Ascending aorta (tissue), 2 donors: ENCODE measurements at regions not wholly inside any gene's neighbourhood (a gene's known extent, or its start where the extent isn't known, plus 50 kb on each side); places are given as distances from the start of the nearest gene placed in this dataset.

Experiments used
- DNase-seq, 2 donors: peaks; one replicate each; pipeline ENCODE4 v3.0.0-alpha.2; 2019; ENCODE audit warnings: low spot score in 2 of 2
- H3K27ac ChIP-seq, 2 donors: fragments of 200-600 bp; sonication (generic); one replicate each; pipeline ENCODE4 v1.5.1; 2016 to 2017; ENCODE audit warnings: mild to moderate bottlenecking in 1 of 2
- H3K27me3 ChIP-seq: fragments of 200-600 bp; sonication (generic); one replicate; pipeline ENCODE4 v1.5.1; 2017
- H3K36me3 ChIP-seq, 2 donors: fragments of 200-600 bp; sonication (generic); one replicate each; pipeline ENCODE4 v1.5.1; 2016
- H3K4me1 ChIP-seq, 2 donors: fragments of 200-600 bp; sonication (generic); one replicate each; pipeline ENCODE4 v1.5.1; 2016 to 2017; ENCODE audit warnings: mild to moderate bottlenecking in 1 of 2
- H3K4me3 ChIP-seq, 2 donors: fragments of 200-600 bp; sonication (generic); one replicate each; pipeline ENCODE4 v1.5.1; 2016 to 2017; ENCODE audit warnings: mild to moderate bottlenecking in 1 of 2
- H3K9me3 ChIP-seq, 2 donors: fragments of 200-600 bp; sonication (generic); one replicate each; pipeline ENCODE4 v1.5.1; 2016
- intact Hi-C: fragments of 100-400 bp; cut with DNase I; formaldehyde crosslinking; loops from one replicate; pipeline ENCODE4 v1.15.1; 2023
- TF ChIP-seq, protein P1 (sequence below), 3 experiments: fragments of 200-600 bp in 2 of 3; fragments of 450-650 bp in 1 of 3; sonication (generic) in 2 of 3; IDR thresholded peaks; one replicate each; pipeline ENCODE4 v1.5.1; 2016 to 2019; ENCODE audit warnings: antibody characterized with exemption in 3 of 3, mild to moderate bottlenecking in 1 of 3, moderate library complexity in 1 of 3

DNA sequence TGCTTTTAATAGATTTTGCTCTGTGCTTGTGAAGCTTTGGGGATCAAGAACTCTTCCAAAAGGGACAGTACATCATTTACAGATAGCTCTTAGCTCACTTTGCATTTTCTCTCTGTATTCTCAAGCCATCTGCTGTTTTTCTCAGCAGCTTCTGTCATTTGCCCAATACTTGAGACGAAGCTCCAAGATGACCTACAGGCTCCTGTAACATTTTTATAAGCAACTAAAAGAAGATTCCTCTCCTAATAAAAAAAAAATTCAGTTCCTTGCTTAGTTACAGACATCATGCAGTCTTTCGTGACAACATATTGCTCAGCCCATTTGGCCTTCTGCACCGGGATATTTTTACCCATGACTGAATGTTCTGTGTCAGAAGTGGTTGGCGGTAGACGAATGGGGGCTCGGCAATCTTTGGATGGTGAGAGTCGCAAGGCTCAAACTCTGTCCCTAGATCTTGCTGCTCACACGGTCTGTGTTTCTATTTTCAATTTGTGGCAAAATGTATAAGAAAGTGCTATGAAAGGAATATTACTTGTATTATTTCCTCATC lies 215.6 kb downstream of the FSCB start:
- Histone ChIP-seq H3K27me3 (no peaks in the 10 kb centered on the region), H3K4me1 (no peaks in the 10 kb centered on the region), H3K4me3 (no peak overlapping the region), H3K36me3 (no peaks in the 10 kb centered on the region), H3K9me3 (no peaks in the 10 kb centered on the region), H3K27ac (no peak overlapping the region)
- DNase-seq, result no peak
- TF ChIP-seq, protein P1, sequence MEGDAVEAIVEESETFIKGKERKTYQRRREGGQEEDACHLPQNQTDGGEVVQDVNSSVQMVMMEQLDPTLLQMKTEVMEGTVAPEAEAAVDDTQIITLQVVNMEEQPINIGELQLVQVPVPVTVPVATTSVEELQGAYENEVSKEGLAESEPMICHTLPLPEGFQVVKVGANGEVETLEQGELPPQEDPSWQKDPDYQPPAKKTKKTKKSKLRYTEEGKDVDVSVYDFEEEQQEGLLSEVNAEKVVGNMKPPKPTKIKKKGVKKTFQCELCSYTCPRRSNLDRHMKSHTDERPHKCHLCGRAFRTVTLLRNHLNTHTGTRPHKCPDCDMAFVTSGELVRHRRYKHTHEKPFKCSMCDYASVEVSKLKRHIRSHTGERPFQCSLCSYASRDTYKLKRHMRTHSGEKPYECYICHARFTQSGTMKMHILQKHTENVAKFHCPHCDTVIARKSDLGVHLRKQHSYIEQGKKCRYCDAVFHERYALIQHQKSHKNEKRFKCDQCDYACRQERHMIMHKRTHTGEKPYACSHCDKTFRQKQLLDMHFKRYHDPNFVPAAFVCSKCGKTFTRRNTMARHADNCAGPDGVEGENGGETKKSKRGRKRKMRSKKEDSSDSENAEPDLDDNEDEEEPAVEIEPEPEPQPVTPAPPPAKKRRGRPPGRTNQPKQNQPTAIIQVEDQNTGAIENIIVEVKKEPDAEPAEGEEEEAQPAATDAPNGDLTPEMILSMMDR (IDR thresholded peaks at IDR 0.05), result no peak
- intact Hi-C loops, result no loop called here

DNA sequence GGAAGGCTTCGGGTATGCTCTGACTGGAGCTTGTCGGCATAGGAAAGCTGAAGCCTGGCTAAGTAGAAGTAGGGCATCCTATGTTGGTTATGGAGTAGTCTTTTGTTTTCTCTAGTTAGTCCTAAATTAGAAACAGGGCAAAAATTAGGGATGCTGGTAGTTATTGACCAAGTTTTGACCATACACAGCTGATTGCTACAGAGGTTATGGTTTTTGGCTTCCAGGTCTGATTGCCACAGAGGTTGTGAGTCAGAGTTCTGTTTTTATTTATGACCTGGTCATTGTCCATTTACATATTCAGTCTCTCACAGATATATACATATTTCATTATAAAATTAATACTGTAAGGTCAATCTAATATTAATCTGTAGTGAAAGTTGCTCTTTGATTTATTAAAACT lies 219.2 kb downstream of the FSCB start:
- Histone ChIP-seq H3K27me3 (no peaks in the 10 kb centered on the region), H3K27ac (no peak overlapping the region), H3K4me1 (no peaks in the 10 kb centered on the region), H3K9me3 (no peaks in the 10 kb centered on the region), H3K36me3 (no peaks in the 10 kb centered on the region), H3K4me3 (no peak overlapping the region)
- no peak for DNase-seq
- TF ChIP-seq, protein P1 (IDR thresholded peaks at IDR 0.05), result no peak
- intact Hi-C loops, result no loop called here

DNA sequence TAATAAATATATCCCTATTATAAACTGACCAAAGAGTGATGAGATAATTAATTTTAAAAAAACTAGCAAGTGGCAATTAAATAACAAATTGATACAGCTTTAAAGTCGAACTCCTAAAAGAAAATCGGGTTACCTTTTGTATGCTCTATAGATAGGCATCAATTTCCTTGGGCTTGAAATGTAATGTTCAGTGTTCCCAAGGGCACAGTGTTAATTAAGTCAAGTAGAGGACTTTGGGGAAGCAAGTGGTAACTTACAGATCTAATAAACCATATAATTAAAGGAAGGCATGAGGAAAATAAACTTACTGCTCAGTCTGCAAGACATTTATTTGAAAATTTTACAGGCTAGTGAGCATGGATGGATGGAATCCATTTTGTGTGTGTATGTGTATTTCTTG lies 220.9 kb downstream of the FSCB start:
- Histone ChIP-seq H3K4me3 (no peak overlapping the region), H3K9me3 (no peaks in the 10 kb centered on the region), H3K27me3 (no peaks in the 10 kb centered on the region), H3K36me3 (no peaks in the 10 kb centered on the region), H3K4me1 (no peaks in the 10 kb centered on the region), H3K27ac (no peak overlapping the region)
- TF ChIP-seq, protein P1 (IDR thresholded peaks at IDR 0.05), result no peak
- intact Hi-C loops, result no loop called here
- no peak for DNase-seq

DNA sequence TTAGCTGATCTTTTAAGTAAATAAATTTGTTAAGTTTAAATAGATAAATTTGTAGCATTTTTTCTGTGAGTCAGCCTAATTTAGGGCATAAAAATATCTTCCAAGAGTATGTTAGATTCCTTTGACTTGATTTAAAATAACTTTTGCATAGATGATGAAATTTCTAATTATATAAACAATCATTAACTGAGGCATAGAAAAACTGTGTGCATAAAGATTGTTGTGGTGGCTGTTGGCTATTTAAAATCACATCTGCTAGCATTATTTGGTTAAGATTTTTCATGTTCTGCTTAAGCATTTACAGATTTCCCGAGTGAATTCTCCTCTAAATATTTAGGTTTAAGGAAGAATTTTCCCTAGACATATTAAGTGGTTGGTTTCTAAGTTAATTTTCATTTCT lies 223.2 kb downstream of the FSCB start:
- no peak overlapping the region for H3K27ac ChIP-seq
- H3K4me1 ChIP-seq, result no peaks in the 10 kb centered on the region
- TF ChIP-seq, protein P1 (IDR thresholded peaks at IDR 0.05), result no peak
- no peak overlapping the region for H3K4me3 ChIP-seq
- intact Hi-C loops, result no loop called here
- no peaks in the 10 kb centered on the region for H3K36me3 ChIP-seq
- H3K27me3 ChIP-seq, result no peaks in the 10 kb centered on the region
- DNase-seq, result no peak
- no peaks in the 10 kb centered on the region for H3K9me3 ChIP-seq

DNA sequence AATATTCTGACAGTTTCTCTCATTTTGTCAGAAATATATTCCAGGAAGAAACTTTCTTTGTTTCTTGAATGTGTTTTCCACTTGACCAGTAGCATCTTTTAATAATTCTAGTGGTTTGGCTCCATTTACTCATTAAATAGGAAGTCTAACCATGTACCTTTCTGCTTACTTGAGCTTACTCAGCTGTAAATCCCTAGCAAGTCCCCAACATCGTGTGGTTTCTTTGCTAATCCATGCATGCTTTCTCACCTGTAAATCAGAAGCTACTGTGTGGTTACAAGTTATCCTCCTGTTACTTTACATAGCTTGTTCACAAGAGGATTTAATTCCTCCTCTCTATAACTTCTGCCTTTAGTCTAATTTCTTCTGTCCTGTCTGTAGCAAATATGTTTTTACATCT lies 227.7 kb downstream of the FSCB start:
- no peaks in the 10 kb centered on the region for H3K9me3 ChIP-seq
- no peak overlapping the region for H3K4me3 ChIP-seq
- DNase-seq, result no peak
- intact Hi-C loops, result no loop called here
- TF ChIP-seq, protein P1 (IDR thresholded peaks at IDR 0.05), result no peak
- H3K36me3 ChIP-seq, result no peaks in the 10 kb centered on the region
- no peak overlapping the region for H3K27ac ChIP-seq
- no peaks in the 10 kb centered on the region for H3K4me1 ChIP-seq
- no peaks in the 10 kb centered on the region for H3K27me3 ChIP-seq

DNA sequence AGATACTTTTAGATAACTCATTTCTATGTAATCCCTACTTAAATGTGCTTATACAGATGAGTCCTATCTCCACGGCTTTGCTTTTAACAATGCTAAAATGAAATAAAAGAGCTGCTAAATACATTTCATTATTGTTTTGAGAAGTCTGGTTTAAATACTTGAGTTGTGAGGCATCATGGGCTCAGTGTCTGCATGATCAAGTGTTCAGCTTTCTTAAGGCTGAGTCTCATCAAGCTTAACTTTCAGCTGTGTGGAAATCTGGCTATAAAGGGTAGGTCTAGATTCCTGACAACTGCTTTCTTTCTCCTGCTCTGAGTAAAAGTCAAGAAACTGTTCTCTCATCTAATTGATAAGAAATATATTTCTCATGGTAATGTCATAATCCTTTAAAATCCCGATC lies 235.4 kb downstream of the FSCB start:
- no peak for DNase-seq
- Histone ChIP-seq H3K4me3 (no peak overlapping the region), H3K27ac (no peak overlapping the region), H3K27me3 (no peaks in the 10 kb centered on the region), H3K36me3 (no peaks in the 10 kb centered on the region), H3K4me1 (no peaks in the 10 kb centered on the region), H3K9me3 (no peaks in the 10 kb centered on the region)
- TF ChIP-seq, protein P1 (IDR thresholded peaks at IDR 0.05), result no peak
- intact Hi-C loops, result no loop called here
